Occipital lobe (tissue), 1 donor: ENCODE measurements at regions not wholly inside any gene's neighbourhood (a gene's known extent, or its start where the extent isn't known, plus 50 kb on each side); places are given as distances from the start of the nearest gene placed in this dataset.

ENCODE experiments used
- DNase-seq: peaks from one replicate; lab custom pipeline; 2025; lab: John Stamatoyannopoulos, UW

GRCh38 chr13:73467125-73467524 is 408.3 kb downstream of the KLF5 start:
- no peak for DNase-seq

DNA sequence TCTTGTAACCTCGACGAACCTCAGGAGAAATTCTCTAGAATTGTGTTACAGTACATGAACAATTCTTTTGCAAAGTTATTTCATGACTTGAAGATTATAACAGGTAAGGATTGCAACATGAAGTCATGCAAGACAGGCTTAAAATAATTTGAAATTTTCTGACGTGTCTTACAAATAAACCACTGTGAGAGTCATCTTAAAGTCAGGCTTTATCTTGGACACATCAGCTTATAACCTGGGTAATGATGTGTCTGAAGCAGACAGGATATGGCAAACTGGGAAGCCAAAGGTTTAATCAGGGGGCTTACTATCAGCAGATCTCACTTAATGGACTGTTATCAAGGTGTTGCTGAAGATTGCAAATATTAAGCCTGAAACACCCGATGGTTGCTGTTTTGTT is 407.8 kb downstream of the KLF5 start:
- DNase-seq = no peak

GRCh38 chr13:73465617-73465971 is 406.8 kb downstream of the KLF5 start:
- no peak for DNase-seq

DNA sequence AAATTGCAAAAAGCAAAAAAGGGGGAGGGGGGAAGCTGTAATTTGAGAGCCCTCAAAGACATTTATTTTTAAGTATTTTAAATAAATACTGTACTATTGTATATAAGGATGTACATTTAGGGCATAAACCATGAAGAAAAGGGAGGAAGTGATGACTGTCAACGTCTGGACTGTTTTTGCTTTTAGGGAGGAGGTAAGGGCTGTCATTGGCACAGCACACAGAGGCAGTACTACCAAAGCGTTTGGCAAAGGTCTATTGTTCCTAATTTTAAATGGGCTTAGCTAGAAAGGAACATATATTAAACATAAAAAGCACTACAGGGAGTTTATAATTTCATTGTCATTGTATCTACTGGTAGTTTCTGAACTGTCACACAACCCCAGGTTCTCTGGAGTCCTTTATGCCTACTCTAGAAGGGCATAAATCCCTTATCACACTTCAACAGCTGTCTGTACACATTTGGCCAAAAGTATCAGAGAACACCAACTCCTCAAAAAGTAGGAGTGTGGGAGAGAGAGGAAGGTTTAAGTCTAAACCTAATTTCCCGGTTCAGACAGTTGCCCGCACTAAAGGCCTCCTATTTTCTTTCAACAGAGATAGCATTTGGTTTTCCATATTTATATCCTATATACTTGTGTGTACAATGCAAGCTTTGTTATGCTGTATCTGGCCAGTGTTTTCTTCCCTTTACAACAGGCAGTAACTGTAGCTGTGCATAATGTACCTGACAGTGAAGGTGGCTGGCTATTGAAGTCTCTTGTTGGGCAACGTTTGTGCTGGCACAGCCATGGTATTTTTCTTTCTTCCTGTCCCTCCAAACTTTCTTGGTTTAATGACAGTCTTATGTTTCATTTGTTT is 406.2 kb downstream of the KLF5 start:
- DNase-seq = no peak

- no peak for DNase-seq
Observed at GRCh38 chr13:73462241-73462640, 403.4 kb downstream of the KLF5 start.

DNA sequence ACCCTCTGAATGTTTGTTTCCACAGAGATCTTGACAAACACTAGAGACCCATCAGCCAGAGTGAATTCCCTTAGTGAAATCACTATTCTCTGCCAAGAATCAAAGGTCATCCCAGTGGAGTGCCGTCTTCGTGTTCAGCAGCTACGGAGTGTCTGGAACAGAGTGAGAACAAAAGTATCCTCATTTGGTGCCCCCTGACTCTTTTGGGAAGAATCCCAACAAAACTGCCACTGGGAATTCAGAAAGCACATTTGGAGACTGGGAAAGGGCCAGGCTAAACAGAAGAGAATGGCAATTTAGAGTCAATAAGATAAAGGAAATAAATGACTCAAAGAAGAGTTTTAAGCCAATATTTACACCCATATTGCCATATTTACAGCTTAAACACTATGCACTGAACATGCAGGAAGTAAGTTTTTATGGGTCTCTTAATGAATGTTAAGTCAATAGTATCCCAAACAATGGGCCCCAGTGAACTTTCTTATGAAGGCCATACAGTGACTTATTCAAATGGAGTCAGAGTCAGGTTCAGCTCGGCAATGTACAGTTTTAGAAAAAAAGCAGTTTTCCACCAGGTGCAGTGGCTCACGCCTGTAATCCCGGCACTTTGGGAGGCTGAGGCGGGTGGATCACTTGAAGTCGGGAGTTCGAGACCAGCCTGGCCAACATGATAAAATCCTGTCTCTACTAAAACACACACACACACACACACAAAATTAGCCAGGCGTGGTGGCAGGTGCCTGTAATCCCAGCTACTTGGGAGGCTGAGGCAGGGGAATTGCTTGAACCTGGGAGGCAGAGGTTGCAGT is 392.6 kb downstream of the KLF5 start:
- DNase-seq = no peak

DNA sequence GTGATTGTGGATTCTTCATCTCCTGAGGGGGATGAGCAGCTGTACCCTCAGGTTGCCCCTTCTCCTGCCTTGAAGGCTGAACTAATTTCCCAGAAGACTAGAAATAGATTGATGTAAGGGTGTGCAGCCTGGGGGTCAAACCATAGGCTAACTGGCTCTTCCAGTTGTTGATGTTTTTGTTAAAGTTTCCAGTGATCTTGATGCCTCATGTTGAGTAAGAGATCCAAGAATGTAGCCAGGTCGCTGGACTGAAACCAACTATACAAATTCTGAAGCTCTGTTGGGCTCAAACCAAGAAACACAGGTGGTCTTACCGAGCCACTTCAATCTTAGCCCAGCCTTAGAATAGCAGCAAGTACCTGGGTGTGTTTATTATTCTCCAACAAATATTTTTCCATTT is 391.8 kb downstream of the KLF5 start:
- no peak for DNase-seq

DNA sequence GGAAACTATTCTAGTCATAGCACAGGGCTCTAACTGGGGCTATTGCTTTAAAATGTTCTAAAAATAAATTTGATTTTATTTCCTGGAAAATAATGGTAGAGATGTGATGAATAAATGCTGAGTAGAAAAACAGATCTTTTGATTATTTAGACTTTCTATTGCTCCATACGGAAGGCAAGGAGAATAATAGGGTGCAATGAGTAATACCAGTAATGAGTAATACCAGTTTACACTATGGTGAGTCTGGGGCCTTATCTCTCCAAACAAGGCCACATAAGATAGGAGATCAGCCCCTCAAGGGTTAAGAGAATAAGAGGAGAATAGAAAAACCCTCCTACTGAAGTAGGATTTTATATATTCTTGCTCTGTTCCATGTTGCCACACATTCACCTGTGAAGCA is 390.4 kb downstream of the KLF5 start:
- no peak for DNase-seq

- no peak for DNase-seq
Observed at GRCh38 chr13:73440296-73440895, 381.6 kb downstream of the KLF5 start.

DNA sequence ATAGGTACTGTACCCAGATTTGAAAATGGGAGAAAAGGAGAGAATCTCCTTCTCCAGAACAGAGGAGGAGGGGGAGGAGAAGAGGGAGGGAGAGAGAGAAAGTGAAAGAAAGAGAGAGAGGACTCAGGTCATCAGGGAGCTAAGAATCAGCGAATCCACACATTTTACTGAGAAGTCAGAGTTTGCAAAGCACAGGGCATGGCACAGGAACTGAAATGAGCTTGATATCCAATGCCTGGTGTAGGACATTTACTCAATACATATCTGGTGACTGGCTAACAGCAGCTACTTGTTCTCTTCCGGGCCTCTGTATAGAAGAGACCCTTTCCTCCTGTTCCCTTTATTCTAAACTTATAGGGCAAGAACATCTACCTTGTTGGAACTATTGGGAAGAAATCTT is 375.1 kb downstream of the KLF5 start:
- DNase-seq = no peak

GRCh38 chr13:73433458-73433857 is 374.7 kb downstream of the KLF5 start:
- DNase-seq = no peak

GRCh38 chr13:73429701-73430100 is 370.9 kb downstream of the KLF5 start:
- DNase-seq = no peak

GRCh38 chr13:73428706-73429105 is 369.9 kb downstream of the KLF5 start:
- no peak for DNase-seq

GRCh38 chr13:73428137-73428536 is 369.3 kb downstream of the KLF5 start:
- DNase-seq = no peak

DNA sequence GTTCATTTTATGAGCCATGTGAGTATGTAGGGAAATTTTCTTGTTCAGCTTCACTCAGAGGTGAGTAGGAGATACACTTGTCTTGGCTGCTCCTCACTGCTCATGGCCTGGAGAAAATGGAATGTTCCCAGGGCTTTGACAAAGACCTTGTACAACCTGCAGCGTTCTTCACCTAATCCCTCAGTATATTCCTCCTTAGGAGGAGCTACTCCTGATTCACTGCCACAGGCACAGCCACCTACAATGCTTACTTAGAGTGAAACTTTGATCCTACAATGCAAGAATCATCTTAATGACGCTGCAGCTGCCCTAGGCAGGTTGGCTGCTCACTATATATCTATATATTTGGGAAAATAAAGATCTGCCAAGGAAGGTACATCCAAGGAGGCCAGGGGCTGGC is 364.2 kb downstream of the KLF5 start:
- DNase-seq = no peak

DNA sequence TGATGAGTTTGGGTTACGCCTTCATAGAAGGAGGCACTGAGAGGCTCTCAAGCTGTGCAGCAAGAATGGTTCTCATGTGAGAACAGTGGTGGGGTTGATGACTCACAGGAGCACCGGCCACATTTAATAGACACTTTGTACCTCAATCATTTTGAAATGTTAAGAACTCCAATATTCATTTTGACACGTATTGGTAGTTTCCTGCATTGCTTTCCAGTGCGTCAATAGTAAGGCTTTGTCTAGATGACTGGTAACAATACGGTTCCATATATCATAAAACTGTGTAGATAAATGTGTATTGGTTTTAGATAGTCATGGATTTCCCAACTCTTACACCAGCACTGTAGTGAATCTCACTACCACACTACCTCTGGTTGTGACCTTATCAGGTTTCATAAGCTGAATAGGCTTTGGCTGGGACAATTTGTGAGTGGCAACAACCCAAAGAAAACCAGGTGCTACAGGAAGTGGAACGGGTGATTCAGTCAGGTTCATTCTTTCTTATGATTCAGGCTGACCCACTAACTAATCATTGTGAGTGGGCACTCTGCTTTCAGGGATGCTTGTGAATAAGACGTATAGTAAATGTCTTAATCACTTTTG is 362.6 kb downstream of the KLF5 start:
- DNase-seq = no peak

- DNase-seq = no peak
Observed at GRCh38 chr13:73419186-73419585, 360.4 kb downstream of the KLF5 start.

GRCh38 chr13:73417012-73417615 is 358.3 kb downstream of the KLF5 start:
- no peak for DNase-seq

- no peak for DNase-seq
Observed at GRCh38 chr13:73416093-73416492, 357.3 kb downstream of the KLF5 start.

DNA sequence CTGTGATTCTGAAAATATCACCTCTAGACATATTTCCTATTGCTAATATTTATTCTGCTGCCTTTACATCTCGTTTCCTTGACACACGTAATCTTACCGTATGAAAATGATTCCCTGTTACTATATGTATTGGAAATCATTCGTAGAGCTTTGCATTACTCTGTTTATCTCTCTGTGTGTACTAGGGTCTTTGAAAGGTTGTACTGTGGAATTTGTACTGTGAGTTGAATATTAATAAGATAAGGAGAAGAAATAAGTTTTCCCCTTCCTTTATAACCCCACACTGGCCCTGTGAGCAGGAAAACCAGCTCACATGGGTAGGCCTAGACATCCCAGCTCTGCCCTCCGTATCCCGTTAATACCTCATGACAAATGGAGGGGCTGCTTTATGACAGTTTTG is 354.9 kb downstream of the KLF5 start:
- no peak for DNase-seq

GRCh38 chr13:73412933-73413332 is 354.1 kb downstream of the KLF5 start:
- DNase-seq = no peak
